OCI-M2 (cell line): ENCODE measurements at regions not wholly inside any gene's neighbourhood (a gene's known extent, or its start where the extent isn't known, plus 50 kb on each side); places are given as distances from the start of the nearest gene placed in this dataset.
A peak's percentile ranks its signal among the peaks of the same experiment; 100 is the strongest.

Experiments
- DNase-seq: peaks from one replicate; lab custom pipeline; 2025; ENCODE audit not compliant: unreplicated experiment; lab: John Stamatoyannopoulos, UW

- no peak for DNase-seq
Measured at GRCh38 chr6:26149240-26149639, 62.0 kb downstream of the HFE start.

DNA sequence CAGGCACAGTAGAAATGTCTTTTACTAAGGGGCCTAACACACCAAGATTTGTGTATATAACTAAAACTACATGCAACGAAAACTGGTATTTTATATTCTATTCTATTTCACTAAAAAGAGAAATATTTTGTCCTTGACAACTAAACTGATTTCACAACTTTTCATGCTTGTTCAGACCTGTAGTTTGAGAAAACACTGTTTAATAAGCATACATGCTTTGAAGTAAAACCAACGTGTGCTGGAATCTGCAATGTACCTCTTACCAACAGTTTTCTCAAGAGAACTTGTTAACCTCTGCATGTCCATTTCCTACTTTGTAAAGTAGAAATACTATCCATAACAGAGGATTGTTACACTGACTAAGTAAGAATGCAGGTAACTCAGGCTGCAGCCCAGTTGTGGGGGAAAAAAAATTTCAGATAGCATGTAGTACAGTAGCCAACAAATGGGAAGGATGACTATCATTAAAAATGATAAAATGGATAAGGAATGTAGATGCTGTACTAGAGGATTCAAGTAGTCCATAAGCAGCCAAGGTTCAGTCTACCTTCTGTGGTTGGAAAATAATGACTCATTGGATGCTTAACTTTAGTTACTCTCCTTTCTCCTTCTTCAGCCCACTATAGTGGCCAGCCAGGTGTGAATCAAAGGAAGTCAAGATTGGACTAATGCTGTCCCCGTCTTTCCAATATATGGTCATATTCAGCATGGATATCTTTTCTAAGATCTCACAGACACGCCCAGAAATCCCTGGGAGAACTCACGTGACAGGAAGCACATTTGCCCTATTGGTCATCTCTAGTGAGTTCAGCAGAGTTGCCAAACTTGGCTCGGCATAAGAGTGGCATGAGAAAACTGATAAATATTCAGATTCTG, 65.2 kb downstream of the HFE start:
- no peak for DNase-seq

GRCh38 chr6:26155061-26155930, 68.1 kb downstream of the HFE start:
- no peak for DNase-seq

DNA sequence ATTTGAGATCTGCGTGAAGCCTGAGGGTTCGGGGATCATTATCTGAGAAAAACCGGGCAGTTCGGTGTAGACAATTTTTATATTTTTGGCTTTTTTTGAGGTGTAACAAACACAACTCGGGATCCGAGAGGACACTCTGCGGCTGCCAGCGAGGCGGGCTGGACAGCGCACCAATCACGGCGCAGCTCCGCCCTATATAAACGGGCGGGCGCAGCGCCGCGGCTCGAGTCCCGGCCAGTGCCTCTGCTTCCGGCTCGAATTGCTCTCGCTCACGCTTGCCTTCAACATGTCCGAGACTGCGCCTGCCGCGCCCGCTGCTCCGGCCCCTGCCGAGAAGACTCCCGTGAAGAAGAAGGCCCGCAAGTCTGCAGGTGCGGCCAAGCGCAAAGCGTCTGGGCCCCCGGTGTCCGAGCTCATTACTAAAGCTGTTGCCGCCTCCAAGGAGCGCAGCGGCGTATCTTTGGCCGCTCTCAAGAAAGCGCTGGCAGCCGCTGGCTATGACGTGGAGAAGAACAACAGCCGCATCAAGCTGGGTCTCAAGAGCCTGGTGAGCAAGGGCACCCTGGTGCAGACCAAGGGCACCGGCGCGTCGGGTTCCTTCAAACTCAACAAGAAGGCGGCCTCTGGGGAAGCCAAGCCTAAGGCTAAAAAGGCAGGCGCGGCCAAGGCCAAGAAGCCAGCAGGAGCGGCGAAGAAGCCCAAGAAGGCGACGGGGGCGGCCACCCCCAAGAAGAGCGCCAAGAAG, 69.0 kb downstream of the HFE start:
- peak; percentile 86 for DNase-seq

DNA sequence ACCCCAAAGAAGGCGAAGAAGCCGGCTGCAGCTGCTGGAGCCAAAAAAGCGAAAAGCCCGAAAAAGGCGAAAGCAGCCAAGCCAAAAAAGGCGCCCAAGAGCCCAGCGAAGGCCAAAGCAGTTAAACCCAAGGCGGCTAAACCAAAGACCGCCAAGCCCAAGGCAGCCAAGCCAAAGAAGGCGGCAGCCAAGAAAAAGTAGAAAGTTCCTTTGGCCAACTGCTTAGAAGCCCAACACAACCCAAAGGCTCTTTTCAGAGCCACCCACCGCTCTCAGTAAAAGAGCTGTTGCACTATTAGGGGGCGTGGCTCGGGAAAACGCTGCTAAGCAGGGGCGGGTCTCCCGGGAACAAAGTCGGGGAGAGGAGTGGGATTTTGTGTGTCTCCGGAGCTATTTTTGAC, 69.6 kb downstream of the HFE start:
- peak; percentile 77 for DNase-seq

- peak; percentile 95 for DNase-seq
Measured at GRCh38 chr6:26157251-26158075, 70.2 kb downstream of the HFE start.

- no peak for DNase-seq
Measured at GRCh38 chr6:26158076-26158580, 70.9 kb downstream of the HFE start.

DNA sequence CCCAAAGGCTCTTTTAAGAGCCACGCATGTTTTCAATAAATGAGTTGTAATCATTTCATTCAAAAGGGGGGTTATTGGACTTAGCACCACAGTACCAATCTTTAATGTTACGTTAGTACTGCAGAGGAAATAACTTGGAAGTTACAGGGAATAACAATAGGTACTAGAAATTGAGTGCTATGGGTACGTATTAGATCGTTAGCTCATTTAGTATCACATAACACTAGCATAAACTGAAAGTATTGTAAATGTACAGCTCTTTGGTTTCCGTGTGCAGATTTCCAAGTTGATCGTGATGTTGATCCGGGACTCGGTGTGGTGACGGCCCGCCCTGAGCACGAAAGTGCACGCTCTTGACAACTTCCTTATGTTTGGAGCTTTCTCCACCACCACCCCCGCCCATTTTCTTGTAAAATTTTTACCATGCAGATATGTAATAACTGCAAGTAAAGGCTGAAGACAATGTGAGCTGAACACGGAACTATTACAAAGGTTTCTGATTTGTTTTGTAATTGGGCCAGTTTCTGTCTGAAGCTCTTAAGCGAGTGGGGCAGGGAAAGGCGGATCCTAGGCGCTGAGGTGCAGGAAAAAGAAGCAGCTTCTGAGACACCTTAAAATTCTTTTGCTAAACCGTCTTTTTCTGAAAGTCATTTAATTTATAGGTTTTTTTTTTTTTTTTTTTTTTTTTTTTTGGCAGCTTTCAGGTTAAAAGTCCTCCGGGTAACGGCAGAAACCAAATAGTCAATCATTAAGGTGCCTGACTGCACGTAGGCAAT, 71.5 kb downstream of the HFE start:
- no peak for DNase-seq

- no peak for DNase-seq
Measured at GRCh38 chr6:26159357-26160273, 72.4 kb downstream of the HFE start.

DNA sequence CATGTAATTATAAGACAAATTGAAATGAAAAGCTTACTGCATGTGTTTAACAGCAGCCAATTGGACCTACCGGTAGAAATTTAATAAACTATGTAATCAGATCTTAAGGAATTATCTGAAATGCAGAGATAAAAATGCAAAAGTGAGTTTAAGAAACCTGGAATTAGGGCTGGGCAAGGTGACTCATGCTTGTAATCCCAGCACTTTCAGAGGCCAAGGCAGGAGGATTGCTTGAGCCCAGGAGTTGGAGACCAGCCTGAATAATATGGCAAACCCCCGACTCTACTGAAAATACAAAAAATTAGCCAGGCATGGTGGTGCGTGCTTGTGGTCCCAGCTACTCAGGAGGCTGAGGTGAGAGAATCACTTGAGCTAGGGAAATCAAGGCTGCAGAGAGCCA, 74.1 kb downstream of the HFE start:
- DNase-seq: no peak

DNA sequence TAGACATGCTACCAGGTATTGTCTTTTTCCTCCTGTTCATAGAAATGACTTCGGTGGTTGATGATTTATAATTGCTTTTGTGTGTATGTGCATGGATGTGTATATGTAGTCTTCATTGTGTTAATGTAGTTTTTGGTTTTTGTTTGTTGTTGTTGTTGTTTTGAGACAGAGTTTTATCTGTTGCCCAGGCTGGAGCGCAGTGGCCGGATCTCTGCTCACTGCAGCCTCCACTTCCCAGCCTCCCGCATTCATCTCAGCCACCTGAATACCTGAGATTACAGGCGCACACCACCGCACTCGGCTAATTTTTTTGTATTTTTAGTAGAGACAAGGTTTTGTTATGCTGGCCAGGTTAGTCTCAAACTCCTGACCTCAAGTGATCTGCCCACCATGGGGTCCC, 75.2 kb downstream of the HFE start:
- DNase-seq: no peak

GRCh38 chr6:26163427-26164119, 76.3 kb downstream of the HFE start:
- no peak for DNase-seq

- no peak for DNase-seq
Measured at GRCh38 chr6:26164120-26164505, 76.9 kb downstream of the HFE start.

DNA sequence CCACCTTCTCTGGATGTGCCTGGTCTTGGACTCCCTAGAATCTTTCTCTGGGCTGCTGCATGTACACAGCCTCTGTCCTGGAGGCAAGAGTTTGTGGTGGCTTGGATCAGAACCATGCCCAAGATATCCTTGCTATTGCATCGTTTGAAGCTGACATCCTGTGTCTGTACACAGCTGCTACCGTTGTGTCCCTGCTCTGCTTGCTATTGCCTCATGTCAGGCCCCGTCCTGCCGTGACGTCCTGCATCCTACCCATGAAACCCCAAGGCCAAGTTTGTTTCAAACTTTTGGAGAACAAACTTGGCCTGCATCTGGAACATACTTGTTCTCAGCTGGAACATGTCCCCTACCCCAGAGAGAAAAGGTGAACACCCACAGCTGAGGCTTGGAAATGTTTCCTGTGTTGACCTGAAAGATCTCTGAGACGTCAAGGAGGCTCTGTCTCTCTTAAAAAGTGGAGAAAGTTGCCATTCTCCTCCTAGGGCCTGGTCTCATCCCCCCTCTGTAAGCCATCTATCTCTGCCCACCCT, 78.1 kb downstream of the HFE start:
- DNase-seq: no peak

- DNase-seq: no peak
Measured at GRCh38 chr6:26170181-26170580, 83.0 kb downstream of the HFE start.

GRCh38 chr6:26170951-26171841, 84.0 kb downstream of the HFE start:
- DNase-seq: no peak

DNA sequence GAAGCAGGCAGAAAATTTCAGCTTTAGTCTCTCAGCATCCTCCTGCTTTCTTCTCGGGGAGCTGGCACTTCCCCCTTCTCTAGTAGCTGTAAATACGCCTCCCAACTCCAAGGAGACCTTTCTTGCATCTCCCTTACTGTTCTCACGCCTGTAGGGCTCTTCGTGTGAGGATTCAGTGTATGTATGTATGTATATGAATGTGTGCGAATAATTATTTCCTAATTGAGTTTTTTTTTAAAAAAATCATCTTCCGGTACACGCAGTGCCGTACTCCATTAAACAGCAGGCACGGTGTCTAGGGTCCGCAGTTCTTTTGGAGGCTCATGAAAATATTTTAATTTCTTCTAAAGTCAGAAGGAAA, 85.4 kb downstream of the HFE start:
- no peak for DNase-seq
